Erythroblast (primary cell): ENCODE measurements at regions not wholly inside any gene's neighbourhood (a gene's known extent, or its start where the extent isn't known, plus 50 kb on each side); places are given as distances from the start of the nearest gene placed in this dataset.

Experiments
- GATA1 ChIP-seq: IDR thresholded peaks from 2 replicates; pipeline ENCODE4 v1.6.1; 2011; ENCODE audit warnings: low read depth, mild to moderate bottlenecking, control low read depth, low read length, moderate library complexity
- POLR2A ChIP-seq: IDR thresholded peaks from 2 replicates; pipeline ENCODE4 v1.6.1; 2011; ENCODE audit warnings: mild to moderate bottlenecking, low read length

DNA sequence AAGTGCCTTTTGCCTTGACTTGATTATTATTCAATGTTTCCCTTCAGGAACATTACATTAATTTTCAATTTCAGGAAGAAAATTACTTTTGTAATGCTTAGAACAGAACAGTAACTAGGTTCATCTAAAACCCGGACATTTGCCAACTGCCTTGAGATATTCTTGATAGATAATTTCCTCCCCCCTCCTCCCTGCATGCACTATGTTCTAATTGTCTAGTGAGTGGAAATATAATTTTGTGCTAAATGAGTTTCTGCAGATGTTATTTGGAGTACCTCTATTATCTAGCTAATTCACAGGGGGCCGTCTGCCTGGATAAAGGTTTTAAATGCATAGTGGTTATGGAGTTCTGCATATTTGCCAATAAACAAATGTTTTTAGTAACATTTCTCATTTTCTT, 200.3 kb upstream of the SLC39A10 start:
- no peak for TF ChIP-seq POLR2A
- TF ChIP-seq GATA1 = no peak
